ENCODE measurements at regions not wholly inside any gene's neighbourhood (a gene's known extent, or its start where the extent isn't known, plus 50 kb on each side); places are given as distances from the start of the nearest gene placed in this dataset.

DNA sequence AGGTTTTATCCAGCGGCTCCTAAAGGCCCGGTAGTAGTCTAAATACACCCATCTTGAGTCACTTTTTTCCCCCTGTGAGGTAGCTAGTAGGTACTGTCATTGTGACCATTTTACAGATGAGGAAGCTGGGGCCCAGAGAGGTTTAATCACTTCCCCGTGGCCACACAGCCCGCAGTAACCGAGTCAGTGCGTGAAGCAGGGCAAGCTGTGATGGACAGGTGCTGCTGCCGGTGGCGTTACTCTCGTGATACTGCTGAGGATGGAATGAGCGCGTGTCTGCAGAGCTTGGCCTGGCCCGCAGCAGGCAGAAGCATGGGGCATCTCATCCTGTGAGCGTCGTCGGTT lies 226.3 kb upstream of the CIBAR2 start:
- Histone ChIP-seq H3F3A (ENCODE audit: insufficient read depth, low read length, poor library complexity, severe bottlenecking) (no peaks in the 10 kb centered on the region), H4K20me1 (ENCODE audit: insufficient read depth) (no peaks in the 10 kb centered on the region), H3K27me3 (ENCODE audit: insufficient read depth, low read depth, low read length) (no peaks in the 10 kb centered on the region), H3K79me2 (replicated peaks; ENCODE audit: insufficient read depth, low read length) (no peaks in the 10 kb centered on the region), H3K4me2 (ENCODE audit: low read length) (no peak overlapping the region), H2AFZ (ENCODE audit: low read depth, low read length) (no peak overlapping the region), H3K9ac (ENCODE audit: low read length) (peak overlapping the region; percentile 20), H3K4me3 (ENCODE audit: low read length) (no peak overlapping the region), H3K9me3 (ENCODE audit: low read length) (no peaks in the 10 kb centered on the region), H3K36me3 (ENCODE audit: insufficient read depth, low read length) (no peaks in the 10 kb centered on the region), H3K9me2 (ENCODE audit: insufficient read depth, low read length) (no peaks in the 10 kb centered on the region), H3K27ac (ENCODE audit: low read length) (peak overlapping the region; percentile 61)
- no peak for TF ChIP-seq MXI1 (conservative IDR thresholded peaks at IDR 0.05; ENCODE audit: poor library complexity, severe bottlenecking)
- no peak for TF ChIP-seq EZH2 (IDR thresholded peaks at IDR 0.05; ENCODE audit: borderline replicate concordance, insufficient read depth, low read length, poor library complexity, severe bottlenecking)

GRCh38 chr16:85338989-85339685 lies 226.9 kb upstream of the CIBAR2 start:
- Histone ChIP-seq H3K4me3 (ENCODE audit: low read length) (peak overlapping the region; percentile 38), H3K27me3 (ENCODE audit: insufficient read depth, low read depth, low read length) (no peaks in the 10 kb centered on the region), H3K36me3 (ENCODE audit: insufficient read depth, low read length) (no peaks in the 10 kb centered on the region), H3K27ac (ENCODE audit: low read length) (peak overlapping the region; percentile 61), H3K4me2 (ENCODE audit: low read length) (peak overlapping the region; percentile 15), H3F3A (ENCODE audit: insufficient read depth, low read length, poor library complexity, severe bottlenecking) (no peaks in the 10 kb centered on the region), H3K79me2 (replicated peaks; ENCODE audit: insufficient read depth, low read length) (no peaks in the 10 kb centered on the region), H3K9me3 (ENCODE audit: low read length) (no peaks in the 10 kb centered on the region), H4K20me1 (ENCODE audit: insufficient read depth) (no peaks in the 10 kb centered on the region), H2AFZ (ENCODE audit: low read depth, low read length) (no peak overlapping the region), H3K9ac (ENCODE audit: low read length) (peak overlapping the region; percentile 20), H3K9me2 (ENCODE audit: insufficient read depth, low read length) (no peaks in the 10 kb centered on the region)
- TF ChIP-seq CTCF (IDR thresholded peaks at IDR 0.05; ENCODE audit: poor library complexity, severe bottlenecking) = no peak
- TF ChIP-seq POLR2AphosphoS5 (IDR thresholded peaks at IDR 0.05) = no peak
- TF ChIP-seq EP300 (conservative IDR thresholded peaks at IDR 0.05; ENCODE audit: poor library complexity, severe bottlenecking) = no peak
- no peak for TF ChIP-seq RAD21 (conservative IDR thresholded peaks at IDR 0.05)

GRCh38 chr16:85341972-85342695 lies 229.9 kb upstream of the CIBAR2 start:
- Histone ChIP-seq H3F3A (ENCODE audit: insufficient read depth, low read length, poor library complexity, severe bottlenecking) (no peaks in the 10 kb centered on the region), H3K9me2 (ENCODE audit: insufficient read depth, low read length) (no peaks in the 10 kb centered on the region), H3K36me3 (ENCODE audit: insufficient read depth, low read length) (no peaks in the 10 kb centered on the region), H3K79me2 (replicated peaks; ENCODE audit: insufficient read depth, low read length) (no peaks in the 10 kb centered on the region), H3K4me3 (ENCODE audit: low read length) (peak overlapping the region; percentile 18), H4K20me1 (ENCODE audit: insufficient read depth) (no peaks in the 10 kb centered on the region), H3K27ac (ENCODE audit: low read length) (peak overlapping the region; percentile 68), H3K9ac (ENCODE audit: low read length) (peak overlapping the region; percentile 50), H3K9me3 (ENCODE audit: low read length) (no peaks in the 10 kb centered on the region), H2AFZ (ENCODE audit: low read depth, low read length) (no peak overlapping the region), H3K27me3 (ENCODE audit: insufficient read depth, low read depth, low read length) (no peaks in the 10 kb centered on the region), H3K4me2 (ENCODE audit: low read length) (no peak overlapping the region)
- TF ChIP-seq POLR2AphosphoS5 (IDR thresholded peaks at IDR 0.05) = peak; percentile 28
- TF ChIP-seq EP300 (conservative IDR thresholded peaks at IDR 0.05; ENCODE audit: poor library complexity, severe bottlenecking) = peak; percentile 59
- TF ChIP-seq EZH2 (IDR thresholded peaks at IDR 0.05; ENCODE audit: borderline replicate concordance, insufficient read depth, low read length, poor library complexity, severe bottlenecking) = no peak
